Panc1 (cell line): ENCODE measurements at regions not wholly inside any gene's neighbourhood (a gene's known extent, or its start where the extent isn't known, plus 50 kb on each side); places are given as distances from the start of the nearest gene placed in this dataset.

ENCODE experiments used
- POLR2AphosphoS5 ChIP-seq: IDR thresholded peaks from 2 replicates; pipeline ENCODE4 v1.6.1; 2012; ENCODE audit warnings: mild to moderate bottlenecking, low read depth, low read length, moderate library complexity
- SIN3A ChIP-seq: IDR thresholded peaks from 2 replicates; pipeline ENCODE4 v1.6.1; 2012; ENCODE audit warnings: low read depth, mild to moderate bottlenecking, low read length, moderate library complexity, borderline replicate concordance; ENCODE audit not compliant: insufficient read depth
- TCF7L2 ChIP-seq: IDR thresholded peaks from 2 replicates; pipeline ENCODE4 v1.6.1; 2011; ENCODE audit warnings: mild to moderate bottlenecking, low read depth, low read length, inconsistent platforms
- TF ChIP-seq, protein P1 (sequence below): fragments of 450-650 bp; IDR thresholded peaks from 2 replicates; pipeline ENCODE4 v1.5.1; 2017; ENCODE audit warnings: mild to moderate bottlenecking
- TF ChIP-seq, protein P2 (sequence below), 2 experiments: IDR thresholded peaks; 2 replicates each; pipeline ENCODE4 v1.6.1; 2011 to 2012; ENCODE audit warnings: low read depth in 2 of 2, control low read depth in 1 of 2, low read length in 1 of 2, mild to moderate bottlenecking in 1 of 2, moderate library complexity in 1 of 2; ENCODE audit not compliant: insufficient read depth in 1 of 2

- TF ChIP-seq, protein P1, sequence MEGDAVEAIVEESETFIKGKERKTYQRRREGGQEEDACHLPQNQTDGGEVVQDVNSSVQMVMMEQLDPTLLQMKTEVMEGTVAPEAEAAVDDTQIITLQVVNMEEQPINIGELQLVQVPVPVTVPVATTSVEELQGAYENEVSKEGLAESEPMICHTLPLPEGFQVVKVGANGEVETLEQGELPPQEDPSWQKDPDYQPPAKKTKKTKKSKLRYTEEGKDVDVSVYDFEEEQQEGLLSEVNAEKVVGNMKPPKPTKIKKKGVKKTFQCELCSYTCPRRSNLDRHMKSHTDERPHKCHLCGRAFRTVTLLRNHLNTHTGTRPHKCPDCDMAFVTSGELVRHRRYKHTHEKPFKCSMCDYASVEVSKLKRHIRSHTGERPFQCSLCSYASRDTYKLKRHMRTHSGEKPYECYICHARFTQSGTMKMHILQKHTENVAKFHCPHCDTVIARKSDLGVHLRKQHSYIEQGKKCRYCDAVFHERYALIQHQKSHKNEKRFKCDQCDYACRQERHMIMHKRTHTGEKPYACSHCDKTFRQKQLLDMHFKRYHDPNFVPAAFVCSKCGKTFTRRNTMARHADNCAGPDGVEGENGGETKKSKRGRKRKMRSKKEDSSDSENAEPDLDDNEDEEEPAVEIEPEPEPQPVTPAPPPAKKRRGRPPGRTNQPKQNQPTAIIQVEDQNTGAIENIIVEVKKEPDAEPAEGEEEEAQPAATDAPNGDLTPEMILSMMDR = no peak
- TF ChIP-seq POLR2AphosphoS5 (no peak), SIN3A (no peak), TCF7L2 (no peak)
- TF ChIP-seq, protein P2, sequence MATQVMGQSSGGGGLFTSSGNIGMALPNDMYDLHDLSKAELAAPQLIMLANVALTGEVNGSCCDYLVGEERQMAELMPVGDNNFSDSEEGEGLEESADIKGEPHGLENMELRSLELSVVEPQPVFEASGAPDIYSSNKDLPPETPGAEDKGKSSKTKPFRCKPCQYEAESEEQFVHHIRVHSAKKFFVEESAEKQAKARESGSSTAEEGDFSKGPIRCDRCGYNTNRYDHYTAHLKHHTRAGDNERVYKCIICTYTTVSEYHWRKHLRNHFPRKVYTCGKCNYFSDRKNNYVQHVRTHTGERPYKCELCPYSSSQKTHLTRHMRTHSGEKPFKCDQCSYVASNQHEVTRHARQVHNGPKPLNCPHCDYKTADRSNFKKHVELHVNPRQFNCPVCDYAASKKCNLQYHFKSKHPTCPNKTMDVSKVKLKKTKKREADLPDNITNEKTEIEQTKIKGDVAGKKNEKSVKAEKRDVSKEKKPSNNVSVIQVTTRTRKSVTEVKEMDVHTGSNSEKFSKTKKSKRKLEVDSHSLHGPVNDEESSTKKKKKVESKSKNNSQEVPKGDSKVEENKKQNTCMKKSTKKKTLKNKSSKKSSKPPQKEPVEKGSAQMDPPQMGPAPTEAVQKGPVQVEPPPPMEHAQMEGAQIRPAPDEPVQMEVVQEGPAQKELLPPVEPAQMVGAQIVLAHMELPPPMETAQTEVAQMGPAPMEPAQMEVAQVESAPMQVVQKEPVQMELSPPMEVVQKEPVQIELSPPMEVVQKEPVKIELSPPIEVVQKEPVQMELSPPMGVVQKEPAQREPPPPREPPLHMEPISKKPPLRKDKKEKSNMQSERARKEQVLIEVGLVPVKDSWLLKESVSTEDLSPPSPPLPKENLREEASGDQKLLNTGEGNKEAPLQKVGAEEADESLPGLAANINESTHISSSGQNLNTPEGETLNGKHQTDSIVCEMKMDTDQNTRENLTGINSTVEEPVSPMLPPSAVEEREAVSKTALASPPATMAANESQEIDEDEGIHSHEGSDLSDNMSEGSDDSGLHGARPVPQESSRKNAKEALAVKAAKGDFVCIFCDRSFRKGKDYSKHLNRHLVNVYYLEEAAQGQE (IDR thresholded peaks at IDR 0.05; ENCODE audit: insufficient read depth in 1 of 2, low read depth in 2 of 2, low read length in 1 of 2) = no peak
Measured at GRCh38 chr1:112794654-112795239, 79.6 kb upstream of the PPM1J start.
